GM12873 (cell line): ENCODE measurements at regions not wholly inside any gene's neighbourhood (a gene's known extent, or its start where the extent isn't known, plus 50 kb on each side); places are given as distances from the start of the nearest gene placed in this dataset.

Experiments
- TF ChIP-seq, protein P1 (sequence below): IDR thresholded peaks from 2 replicates; pipeline ENCODE4 v1.5.1; 2012; ENCODE audit warnings: low read depth, mild to moderate bottlenecking, moderate library complexity, low read length, control low read depth; ENCODE audit not compliant: insufficient read depth; ENCODE audit errors: missing control alignments

DNA sequence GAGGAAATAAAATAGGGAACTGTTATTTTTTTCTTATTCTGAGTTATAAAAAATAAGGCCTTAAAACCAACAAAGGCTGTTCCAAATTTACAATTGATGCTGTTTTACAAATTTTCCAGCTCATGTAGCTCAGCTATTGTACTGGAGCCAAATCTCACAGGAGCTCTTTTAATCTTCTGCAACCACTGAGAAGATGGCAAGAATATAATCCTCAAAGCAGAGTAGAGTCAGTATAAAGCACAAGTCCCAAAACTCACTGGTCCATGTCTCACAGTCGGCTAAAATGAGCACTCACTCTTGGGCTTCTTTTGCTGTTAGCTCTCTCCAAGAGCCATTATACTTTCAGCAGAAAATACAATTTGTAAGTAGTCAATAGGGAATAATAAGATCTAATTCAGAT lies 1074.4 kb upstream of the PRR20A start:
- TF ChIP-seq, protein P1, sequence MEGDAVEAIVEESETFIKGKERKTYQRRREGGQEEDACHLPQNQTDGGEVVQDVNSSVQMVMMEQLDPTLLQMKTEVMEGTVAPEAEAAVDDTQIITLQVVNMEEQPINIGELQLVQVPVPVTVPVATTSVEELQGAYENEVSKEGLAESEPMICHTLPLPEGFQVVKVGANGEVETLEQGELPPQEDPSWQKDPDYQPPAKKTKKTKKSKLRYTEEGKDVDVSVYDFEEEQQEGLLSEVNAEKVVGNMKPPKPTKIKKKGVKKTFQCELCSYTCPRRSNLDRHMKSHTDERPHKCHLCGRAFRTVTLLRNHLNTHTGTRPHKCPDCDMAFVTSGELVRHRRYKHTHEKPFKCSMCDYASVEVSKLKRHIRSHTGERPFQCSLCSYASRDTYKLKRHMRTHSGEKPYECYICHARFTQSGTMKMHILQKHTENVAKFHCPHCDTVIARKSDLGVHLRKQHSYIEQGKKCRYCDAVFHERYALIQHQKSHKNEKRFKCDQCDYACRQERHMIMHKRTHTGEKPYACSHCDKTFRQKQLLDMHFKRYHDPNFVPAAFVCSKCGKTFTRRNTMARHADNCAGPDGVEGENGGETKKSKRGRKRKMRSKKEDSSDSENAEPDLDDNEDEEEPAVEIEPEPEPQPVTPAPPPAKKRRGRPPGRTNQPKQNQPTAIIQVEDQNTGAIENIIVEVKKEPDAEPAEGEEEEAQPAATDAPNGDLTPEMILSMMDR: no peak

DNA sequence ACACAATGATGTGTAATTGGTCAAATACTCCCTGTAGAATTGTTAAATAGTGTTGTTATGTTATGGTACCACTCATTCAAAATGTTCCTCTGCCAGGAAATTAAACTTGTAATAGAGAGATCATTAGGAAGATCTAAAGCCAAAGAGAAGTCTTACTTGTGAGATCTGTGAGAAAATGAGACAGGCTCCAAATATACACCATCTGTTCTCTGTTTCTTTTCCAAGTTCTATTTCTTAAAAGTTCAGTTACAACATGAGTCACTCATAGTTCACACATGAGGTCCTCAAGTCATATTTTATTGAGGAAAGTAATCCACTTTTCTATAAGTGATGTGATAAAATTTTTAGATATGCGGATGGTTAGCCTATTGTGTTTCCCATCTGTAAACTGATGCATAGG lies 1038.1 kb upstream of the PRR20A start:
- TF ChIP-seq, protein P1: no peak

DNA sequence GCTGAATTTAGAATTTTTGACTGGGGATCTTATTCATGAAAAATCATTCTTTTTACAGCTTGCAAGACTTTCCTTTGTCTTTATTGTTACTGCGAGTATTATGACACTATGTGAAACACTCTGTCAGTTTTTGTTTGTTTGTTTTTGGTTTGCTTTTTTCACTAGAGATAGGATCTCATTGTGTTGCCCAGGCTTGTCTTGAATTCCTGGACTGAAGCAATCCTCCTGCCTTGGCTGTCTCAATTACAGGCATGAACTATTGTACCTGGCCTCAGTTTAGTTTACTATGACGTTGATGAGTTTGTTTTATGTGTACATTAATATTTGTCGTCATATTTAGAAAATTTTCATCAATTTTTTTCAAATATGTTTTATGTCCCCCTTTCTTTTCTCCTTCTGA lies 1030.0 kb upstream of the PRR20A start:
- TF ChIP-seq, protein P1: no peak

DNA sequence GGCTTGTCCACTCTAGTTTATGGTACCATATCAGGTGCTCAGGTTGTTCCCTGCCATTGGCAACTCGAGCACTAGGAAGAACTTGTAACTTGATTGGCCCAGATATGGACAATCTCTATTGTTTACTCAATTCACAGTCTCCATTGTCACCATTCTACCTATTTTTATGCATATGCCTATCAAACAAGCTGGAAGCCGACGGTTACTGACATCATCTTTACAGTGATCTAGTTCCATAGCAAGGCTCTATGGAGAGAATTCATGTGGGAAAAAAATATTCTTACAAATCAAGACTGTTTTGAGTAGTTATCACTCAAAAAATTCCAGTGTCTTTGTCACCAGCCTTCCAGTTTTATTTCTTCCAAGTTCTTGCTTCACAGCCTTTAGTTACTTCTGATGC lies 1006.2 kb upstream of the PRR20A start:
- TF ChIP-seq, protein P1: no peak

DNA sequence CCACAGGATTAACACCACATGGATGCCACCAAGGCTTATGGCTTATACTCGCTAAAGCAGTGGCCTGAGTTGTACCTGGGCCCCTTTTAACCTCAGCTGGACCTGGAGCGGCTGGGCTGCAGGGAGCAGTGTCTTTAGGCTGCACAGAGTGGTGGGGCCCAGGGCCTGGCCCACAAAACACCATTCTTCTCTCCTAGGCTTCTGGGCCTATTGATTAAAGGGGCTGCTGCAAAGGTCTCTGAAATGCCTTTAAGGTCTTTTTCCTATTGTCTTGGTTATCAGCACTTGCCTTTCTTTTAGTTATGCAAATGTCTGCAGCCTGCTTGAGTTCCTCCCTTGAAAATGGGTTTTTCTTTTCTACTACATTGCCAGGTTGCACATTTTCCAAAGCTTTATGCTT lies 973.9 kb upstream of the PRR20A start:
- TF ChIP-seq, protein P1: no peak

DNA sequence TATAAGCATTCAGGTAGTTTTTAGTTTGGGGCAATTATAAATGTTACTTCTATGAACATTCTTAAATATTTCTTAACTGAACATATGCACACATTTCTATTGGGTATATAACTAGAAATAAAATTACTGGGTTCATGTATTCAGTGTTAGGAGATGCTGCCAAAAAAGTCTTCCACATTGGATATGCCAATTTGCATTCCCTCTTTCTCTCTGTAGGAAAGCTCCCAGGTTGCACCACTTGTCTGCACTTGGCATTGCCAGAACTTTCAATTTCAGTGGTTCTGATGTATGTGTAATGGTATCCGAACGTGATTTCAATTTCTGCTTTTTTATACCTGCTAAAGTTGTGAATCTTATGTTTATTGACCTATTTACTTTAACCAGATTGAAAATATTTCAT lies 972.1 kb upstream of the PRR20A start:
- TF ChIP-seq, protein P1: no peak

DNA sequence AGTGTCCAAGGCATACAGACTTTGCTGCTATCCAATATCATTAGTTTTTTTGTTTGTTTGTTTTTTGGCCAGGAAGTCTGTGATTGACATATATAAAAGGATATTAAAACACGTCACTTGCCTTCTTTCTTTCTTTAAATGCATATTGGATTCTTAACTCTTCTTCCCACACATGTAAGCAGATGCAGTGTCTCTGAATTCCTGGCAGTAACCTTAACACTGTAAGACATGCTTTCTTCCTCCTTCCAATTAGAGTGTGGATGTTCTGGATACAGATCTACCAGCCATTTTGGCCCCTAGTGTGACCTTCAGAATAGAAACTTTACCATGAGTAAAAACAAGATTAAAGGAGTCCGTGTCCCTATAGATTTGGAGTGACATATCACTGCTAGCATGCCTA lies 967.4 kb upstream of the PRR20A start:
- TF ChIP-seq, protein P1: no peak

DNA sequence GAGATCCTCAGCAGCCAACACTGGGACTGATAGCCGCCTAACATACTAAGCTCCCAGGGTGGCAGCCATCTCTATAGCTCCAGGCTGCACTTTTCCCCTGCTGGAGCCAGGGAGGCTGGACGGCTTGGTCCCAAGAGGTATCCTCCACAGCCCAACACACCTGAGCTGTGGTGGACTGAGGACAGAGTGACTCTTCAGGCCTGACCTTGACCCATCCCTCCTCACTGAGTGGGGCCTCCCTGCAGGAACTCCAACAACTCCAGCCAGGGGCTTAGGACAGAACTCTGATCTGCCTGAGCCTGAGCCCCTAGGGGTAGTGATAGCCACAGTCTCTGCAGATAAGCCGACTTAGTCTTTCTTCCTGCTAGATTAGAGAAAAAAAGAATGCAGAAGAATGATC lies 958.1 kb upstream of the PRR20A start:
- TF ChIP-seq, protein P1: no peak
